Activated T-cell treated with anti-CD3 and anti-CD28 coated beads for 48 hours (primary cell): ENCODE measurements at regions not wholly inside any gene's neighbourhood (a gene's known extent, or its start where the extent isn't known, plus 50 kb on each side); places are given as distances from the start of the nearest gene placed in this dataset.
"Not testable (repeated sequence)": the region's sequence is repeated elsewhere in the genome, so short reads cannot be mapped to it uniquely, and the experiment has no call there.

Experiments
- DNase-seq: peaks from one replicate; pipeline ENCODE4 v3.0.0-alpha.2; 2020; ENCODE audit warnings: low read depth

DNA sequence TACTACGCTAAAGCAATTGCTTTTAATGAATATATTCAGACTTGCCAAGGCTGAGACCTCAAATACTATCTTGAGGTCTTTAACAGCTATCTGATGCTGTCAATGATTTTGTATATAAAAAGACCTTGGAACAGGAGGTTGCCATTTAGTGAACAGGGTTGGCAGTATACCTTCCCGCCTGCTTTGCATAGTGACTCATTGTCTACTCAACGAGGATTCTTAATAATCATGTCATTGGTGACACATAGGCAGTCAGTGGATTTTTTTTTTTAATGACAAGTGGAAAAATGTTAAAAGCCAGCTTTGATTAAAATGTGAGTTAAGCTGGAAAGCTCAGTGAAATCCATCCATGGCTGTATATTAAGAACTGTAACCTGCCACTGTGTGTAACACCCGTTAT lies 164.0 kb downstream of the ASMT start:
- no peak for DNase-seq

DNA sequence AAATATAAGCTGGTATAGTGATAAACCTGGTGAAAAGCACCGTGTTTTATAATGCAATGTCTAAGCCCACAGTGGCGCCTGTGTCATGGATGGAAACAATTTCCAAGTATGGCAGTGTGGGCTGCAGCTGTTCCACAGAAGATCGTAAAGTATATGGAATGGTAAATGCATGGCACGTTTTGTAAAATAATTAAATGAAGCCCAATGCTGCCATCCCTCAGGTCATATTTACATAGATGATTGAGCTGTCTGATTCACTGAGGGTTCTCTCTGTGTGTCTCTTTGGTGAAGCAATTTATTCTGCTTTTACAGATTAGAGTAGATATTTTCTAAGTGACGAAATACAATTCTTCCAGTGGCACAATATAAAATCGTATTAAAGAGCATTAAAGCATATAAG lies 164.8 kb downstream of the ASMT start:
- DNase-seq: no peak

DNA sequence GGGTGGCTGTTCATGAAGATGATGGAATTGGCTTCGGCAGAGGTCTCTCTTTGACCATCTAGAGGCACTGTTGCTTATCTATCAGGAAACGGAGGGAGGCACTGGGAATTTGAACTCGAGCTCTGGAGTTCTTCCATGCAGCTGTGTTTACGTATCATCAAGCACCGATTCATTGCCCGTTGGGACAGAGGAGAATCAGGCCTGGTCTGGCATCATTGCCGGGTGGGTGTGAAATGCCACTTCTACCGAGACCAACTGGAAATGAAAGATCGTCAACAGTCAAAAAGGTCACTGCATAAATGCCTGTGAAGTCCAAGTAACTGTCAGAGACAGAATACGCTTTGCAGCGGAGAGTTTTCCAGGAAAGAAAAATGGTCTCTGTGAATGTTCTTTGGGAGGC lies 166.9 kb downstream of the ASMT start:
- DNase-seq: no peak

DNA sequence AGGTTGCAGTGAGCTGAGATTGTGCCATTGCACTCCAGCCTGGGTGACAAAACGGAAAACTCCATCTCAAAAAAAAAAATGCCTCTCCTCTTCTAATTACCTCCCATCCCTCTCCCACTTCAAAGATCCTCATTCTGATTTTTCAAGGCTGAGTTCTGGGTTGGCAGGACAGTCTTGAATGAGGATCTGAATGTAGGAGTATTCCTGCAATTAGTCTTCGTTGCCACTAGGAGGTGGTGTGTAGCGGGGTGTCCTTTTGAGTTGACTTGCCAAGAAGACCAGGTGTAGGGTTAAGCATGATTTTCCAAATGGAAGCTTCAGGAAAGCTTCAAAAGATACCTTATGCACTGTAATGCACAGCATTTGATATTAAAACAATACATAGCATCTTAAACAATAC lies 169.9 kb downstream of the ASMT start:
- no peak for DNase-seq

DNA sequence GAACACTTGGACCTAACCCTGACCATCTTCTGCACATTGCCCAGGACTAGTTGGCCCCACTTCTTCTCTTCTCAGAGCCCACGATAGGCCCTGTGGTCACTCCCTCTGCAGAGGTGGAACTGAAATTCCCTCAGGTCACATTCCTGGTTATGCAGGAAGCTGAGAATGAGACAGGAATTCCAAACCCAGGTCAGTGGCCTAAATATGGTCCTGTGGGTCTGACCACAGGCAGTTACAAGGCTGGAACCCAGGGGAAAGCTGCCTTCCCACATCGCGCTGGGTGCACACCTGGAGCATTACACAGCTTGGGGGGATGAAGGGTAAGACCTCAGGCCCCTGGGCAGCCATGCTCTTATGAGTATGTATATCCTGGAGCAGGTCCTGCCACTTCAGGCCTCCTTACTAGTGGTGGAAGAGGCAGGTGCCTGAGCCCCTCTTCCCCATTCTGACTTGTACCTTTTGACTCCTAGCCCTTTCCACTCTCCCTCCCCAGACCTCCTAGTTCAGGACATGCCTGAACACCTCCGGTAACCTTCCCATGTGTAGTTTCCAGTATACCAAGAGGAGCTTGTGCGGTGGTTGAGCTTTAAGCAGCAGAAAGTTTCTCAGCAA lies 173.5 kb downstream of the ASMT start:
- DNase-seq: no peak

DNA sequence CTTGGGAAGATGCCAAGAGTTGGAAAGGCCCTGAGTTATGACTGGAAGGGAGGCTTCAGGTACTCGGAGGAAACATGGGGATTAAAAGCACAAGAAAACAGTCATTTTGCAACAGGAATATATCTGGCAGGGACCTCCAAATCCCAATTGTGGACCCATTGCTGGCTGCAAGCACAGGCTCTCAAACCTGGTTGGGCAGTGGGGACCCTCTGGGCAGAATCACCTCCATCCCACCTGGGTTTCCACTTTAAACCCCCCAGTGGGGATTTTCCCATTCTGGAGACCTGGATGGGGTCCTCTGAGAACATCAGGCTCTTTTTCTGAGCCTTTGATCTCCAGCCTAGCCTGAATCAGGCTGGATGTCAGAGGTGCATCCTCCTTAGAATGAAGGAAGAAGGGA lies 177.8 kb downstream of the ASMT start:
- DNase-seq: no peak

DNA sequence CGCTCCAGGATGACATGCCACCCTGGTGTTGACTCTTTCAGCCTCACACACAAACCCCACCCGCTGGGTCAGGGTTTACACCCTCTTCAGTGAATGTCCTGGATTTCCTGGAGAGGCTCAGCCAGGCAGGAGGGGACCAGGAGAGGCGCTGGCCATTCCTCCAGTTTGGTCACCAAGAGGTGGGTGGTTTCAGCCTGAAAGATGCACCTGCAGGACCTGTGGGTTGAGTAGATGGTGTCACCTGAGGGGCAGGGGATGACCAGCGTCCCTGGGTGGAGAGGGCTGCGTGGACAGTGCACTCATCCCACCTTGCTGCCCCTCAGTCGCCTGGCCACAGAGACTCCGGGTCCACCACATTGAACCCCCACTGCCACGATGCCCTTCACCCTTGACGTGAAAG lies 179.7 kb downstream of the ASMT start:
- no peak for DNase-seq

DNA sequence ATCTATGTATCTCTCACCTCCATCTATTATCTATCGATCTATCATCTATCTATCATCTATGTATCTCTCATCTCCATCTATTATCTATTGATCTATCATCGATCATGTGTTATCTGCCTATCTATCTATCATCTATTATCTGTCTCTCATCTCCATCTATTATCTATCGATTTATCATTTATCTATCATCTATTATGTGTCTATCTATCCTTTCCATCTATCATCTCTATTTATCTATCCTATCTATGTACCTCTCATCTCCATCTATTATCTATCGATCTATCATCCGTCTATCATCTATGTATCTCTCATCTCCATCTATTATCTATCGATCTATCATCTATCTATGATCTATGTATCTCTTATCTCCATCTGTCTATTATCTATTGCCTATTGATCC lies 188.1 kb downstream of the ASMT start:
- no peak for DNase-seq

DNA sequence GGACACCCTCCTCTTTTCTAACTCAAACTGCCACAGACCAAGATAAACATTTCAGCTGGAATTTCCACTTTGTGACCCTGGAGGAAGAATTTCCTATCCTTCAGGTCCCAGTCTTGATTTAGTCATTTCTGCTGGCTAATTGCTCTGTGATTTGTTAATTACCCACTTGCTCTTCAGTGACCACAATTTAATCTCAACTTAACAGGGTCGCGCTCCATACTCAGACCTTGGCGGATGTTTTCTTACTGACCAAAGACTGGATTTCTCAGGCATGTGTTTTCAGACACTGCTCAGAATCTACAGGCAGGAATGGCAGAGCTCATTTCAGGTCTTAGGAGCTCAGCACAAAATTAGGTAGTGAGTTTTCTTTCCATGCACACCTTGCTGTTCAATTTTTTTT lies 188.9 kb downstream of the ASMT start:
- DNase-seq: no peak

DNA sequence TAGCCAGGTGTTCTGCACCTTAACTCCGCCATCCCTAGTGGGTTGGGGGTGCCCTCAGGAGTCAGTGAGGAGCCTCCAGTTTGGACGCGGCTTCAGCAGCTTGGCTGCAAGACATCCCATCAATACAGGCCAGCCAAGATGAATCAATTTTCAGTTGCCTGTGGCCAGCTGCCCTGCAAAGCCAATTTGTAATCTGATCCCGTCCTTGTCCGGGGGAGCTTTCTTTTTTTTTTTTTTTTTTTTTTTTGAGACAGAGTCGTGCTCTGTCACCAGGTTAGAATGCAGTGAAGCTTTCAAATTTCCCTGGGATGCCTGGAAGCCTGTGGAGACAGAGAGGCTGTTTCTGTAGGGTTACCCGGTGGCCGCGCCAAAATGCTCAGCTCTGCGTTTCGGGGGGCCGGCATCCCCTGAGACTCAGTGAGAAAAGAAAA lies 192.5 kb downstream of the ASMT start:
- no peak for DNase-seq

DNA sequence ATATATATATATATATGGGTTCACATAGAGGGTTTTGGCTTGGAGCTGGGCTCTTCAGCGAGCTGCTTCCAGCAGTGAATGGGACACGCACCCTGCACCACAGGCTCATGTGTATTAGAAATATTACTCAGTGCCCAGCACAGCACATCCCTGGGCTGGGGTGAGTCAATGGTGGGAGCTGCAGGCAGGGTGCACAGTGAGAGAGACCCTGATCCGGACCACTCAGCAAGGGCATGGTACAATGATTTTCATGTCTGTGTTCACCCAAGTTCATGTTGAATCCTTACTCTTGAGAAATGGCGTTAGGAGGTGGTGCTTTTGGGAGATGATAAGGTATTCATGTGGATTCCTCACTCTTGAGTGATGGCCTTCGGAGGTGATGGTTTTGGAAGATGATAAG lies 194.7 kb downstream of the ASMT start:
- DNase-seq: no peak

DNA sequence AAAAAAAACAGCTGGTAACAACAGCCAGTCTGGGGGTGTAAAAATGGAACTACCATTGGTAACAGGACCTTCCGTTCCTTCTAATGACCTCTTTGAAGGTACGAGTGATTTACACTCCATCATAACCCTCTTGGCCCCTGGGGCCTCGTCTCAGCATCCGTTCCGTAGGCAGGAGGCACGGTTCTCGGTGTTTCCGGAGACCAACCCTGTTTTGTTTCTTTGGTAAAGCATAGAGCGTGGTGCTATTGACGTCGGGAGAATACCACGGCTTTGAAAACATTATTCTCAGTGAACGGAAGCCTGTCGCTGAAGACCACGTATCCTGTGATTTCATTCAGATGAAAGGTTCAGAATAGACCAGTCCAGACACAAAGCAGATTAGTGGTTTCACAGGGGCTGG lies 198.9 kb downstream of the ASMT start:
- no peak for DNase-seq

DNA sequence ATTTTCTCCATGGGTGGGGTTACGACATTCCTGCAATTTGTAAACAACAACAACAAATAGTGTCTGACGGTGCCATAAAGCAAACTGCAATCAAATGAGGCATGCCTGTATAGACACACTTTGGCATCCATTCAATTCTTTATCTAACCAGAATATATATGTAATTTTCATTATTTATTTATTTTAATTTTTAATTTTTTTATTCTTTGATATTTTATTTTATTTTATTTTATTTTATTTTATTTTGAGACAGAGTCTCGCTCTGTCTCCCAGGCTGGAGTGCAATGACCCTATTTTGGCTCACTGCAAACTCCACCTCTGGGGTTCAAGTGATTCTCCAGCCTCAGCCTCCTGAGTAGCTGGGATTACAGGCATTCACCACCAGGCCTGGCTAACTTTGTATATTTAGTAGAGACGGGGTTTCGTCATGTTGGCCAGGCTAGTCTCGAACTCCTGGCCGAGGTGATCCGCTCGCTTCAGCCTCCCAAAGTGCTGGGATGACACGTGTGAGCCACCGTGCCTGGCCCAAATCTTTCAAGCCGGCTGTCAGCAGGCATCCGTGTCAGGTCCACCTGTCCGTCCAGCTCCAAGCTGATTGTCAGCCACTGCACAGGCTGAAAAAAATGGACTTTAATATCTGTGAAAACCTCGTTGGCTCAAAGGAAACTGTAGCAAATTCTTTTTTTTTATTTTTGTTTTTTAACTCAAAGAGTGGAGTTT lies 200.8 kb downstream of the ASMT start:
- no peak for DNase-seq

DNA sequence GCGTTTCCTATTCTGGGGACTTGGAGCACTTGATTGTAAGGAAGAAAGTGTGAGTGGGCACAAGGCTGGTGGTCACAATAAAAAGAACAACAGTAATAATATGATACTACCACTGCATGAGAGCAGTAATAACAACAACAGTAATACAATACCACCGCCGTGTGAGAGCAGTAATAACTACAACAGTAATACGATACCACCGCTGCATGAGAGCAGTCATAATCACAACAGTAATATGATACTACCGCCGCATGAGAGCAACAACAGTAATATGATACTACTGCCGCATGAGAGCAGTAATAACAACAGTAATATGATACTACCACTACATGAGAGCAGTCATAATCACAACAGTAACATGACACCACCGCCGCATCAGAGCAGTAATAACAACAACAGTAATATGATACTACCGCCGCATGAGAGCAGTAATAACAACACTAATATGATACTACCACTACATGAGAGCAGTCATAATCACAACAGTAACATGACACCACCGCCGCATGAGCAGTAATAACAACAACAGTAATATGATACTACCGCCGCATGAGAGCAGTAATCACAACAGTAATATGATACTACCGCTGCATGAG lies 201.6 kb downstream of the ASMT start:
- DNase-seq: not testable (repeated sequence)

DNA sequence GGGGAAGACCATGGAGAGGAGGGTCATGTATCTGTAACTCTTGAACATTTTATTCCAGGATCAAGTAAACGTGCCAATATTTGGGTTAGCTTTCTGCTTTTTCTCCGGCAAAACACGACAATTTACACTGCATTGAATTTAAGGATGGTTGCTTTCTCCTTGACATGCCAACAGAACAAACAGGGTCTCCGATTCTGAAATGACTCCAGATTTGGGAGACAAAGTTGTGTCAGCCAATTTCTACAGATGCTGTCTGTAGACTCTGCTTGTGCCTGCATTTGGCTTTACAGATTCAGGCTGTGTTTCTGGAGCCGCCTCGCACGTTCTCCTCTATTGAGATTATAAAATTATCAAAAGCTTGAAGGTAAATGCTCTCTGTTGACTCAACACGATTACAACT lies 207.0 kb downstream of the ASMT start:
- no peak for DNase-seq

DNA sequence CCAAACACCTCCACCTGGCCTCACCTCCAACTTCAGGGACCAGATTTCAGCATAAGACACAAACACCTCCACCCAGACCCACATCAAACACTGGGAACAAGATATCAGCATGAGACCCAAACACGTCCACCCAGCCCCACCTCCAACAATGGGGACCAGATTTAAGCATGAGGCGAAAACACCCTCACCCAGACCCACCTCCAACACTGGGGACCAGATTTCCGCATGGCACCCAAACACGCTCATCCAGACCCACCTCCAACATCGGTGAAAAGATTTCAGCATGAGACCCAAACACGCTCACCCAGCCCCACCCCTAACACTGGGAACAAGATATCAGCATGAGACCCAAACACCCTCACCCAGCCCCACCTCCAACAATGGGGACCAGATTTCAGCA lies 210.0 kb downstream of the ASMT start:
- DNase-seq: no peak

DNA sequence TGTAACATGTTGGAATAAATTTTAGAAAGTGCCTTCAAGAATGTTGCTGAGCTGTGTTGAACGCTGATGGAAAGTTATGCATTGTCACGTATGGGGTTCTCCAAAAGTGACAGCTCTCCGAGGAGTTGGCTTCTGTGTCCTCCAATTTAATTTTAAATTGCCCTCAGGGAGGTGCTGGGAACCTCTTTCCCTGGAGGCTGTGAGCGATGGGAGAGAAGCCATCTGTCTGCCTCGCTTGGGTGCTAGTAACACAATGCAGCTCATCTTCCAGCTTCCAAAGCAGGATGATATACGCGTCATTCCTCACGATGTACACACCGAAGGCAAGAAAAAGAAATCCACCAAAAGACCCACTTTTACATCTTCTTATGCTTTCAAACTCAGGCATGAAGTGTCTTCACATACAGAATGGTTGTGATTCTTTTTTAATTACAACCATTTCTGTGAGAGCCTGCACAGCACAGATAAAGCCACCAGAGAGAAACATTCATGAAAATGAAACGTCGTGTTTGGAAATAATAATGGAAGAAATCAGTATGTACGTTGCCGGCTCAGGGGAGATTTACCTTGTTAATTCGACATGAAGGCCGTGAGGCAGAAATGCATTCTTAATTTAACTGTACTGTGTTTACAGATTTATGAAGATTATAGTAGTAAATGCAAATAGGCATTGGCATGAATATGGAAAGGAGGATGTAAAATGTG lies 218.9 kb downstream of the ASMT start:
- no peak for DNase-seq

DNA sequence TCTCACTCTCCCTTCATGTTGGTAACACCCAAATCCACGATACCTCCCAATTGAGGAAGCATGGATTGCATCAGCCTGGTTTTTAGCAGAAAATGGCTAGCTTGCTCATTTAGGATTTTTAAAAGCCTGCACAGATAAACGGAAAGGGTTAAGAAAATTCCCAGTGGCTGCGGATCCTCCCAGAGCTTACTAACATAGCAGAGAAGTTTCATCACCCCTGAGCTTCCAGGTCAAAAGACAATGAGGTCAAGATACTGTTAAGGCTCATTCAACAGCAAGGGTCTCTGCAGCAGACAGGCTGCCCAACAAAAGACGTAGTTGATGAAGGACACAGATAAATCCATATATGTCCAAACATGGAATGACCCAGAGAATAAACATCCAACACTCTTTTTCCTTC lies 220.2 kb downstream of the ASMT start:
- no peak for DNase-seq

DNA sequence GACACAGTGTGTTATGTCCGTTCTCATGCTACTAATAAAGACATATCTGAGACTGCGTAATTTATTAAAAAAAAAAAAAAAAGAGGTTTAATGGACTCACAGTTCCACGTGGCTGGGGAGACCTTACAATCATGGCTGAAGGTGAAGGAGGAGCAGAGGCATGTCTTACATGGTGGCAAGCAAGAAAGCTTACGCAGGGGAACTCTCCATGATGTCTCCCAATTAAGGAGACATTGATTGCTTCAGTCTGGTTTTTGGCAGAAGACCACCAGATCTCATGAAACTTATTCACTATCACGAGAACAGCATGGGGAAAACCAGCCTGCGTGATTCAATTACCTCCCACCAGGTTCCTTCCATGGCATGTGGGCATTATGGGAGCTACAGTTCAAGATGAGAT lies 221.8 kb downstream of the ASMT start:
- DNase-seq: no peak

DNA sequence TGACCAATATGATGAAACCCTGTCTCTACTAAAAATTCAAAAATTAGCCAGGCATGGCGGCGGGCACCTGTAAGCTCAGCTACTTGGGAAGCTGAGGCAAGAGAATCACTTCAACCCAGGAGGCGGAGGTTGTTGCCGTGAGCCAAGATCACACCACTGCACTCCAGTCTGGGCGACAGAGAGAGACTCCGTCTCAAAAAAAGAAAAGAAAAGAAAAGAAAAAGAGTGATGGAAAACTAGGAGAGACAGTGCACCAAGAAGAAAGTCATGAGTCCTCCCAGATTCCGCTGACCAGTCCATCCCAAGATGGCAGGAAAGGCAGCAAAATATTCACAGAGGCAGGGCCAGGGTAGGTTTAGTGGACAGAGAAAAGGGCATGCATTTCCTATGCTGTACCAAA lies 226.9 kb downstream of the ASMT start:
- DNase-seq: no peak

DNA sequence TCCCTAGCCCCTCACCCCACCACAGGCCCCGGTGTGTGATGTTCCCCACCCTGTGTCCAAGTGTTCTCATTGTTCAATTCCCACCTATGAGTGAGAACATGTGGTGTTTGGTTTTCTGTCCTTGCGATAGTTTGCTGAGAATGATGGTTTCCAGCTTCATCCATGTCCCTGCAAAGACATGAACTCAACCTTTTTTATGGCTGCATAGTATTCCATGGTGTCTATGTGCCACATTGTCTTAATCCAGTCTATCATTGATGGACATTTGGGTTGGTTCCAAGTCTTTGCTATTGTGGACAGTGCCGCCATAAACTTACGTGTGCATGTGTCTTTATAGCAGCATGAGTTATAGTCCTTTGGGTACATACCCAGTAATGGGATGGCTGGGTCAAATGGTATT lies 232.1 kb downstream of the ASMT start:
- DNase-seq: not testable (repeated sequence)

DNA sequence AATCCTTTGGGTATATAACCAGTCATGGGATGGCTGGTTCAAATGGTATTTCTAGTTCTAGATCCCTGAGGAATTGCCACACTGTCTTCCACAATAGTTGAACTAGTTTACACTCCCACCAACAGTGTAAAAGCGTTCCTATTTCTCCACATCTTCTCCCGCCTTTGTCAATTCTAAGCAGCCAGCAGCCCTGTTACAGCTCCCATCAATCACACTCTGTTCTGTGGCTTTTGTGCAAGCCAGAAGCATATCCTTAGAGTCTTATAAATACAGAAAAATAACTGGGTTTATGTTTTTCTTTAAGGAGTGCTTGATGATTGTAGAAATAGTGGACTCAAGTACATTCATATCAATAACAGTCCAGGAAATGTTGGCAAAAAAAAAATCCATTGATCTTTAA lies 232.9 kb downstream of the ASMT start:
- DNase-seq: not testable (repeated sequence)

DNA sequence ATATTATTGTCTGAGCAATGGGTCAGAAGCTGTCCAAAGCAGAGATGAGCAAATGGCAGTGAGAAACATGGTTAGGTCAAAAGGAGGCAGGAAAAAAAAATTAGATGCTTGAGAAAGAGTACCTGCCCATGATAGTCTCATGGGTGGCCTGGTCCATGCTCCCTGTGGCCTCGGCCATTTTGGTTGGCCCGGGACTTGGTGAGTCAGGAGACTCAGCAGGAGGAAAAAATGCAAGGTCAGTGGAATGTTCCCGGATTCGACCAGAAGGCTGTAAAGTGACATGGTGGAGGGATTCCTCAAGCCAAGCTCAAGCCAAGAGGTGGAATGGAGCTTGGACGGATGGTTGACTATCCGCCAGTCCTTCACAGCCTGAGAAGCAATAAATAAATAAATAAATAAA lies 236.7 kb downstream of the ASMT start:
- DNase-seq: no peak
